ENCODE measurements at regions not wholly inside any gene's neighbourhood (a gene's known extent, or its start where the extent isn't known, plus 50 kb on each side); places are given as distances from the start of the nearest gene placed in this dataset.

DNA sequence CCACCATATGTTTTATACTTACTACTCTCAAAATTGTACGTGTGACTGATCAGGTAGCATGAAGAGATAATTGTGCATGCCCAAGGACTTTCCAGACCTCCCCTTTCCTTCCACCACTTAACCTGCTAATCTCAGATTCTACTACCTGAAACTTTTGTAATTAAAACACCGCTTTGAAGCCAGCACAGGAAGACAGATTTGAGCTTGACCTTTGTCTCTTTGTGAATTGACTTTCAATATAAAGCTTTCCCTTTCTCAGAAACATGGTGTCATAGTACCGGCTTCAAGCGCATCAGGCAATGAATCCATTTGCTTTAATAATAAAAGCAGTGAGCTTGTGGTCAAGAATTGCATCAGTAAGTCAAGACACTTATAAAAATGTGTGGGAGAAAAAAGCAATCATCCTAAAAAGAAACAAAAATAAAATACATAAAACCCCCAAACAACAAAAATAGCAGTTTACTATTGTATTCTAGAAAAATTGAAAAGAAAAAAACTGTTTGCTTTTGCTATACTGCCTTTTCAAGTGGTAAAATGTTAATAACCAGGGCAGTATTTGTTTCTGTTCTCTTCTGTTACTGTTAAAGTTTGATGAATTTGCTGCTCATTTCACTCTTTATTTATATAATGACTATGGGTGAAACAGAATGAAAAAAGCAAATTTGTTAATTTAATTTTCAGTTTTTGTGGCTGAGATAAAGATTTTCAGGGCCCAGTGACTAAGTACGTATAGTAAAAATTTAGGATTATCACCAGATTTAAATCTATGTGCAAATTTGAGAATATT is 2075.3 kb downstream of the PCDH9 start:
- TF ChIP-seq CTCF (conservative IDR thresholded peaks at IDR 0.05; ENCODE audit: low read depth in 2 of 2) (no peak), POLR2AphosphoS5 (IDR thresholded peaks at IDR 0.05; ENCODE audit: low read depth) (no peak), JUNB (IDR thresholded peaks at IDR 0.05; ENCODE audit: unreplicated experiment) (no peak), EZH2 (IDR thresholded peaks at IDR 0.05; ENCODE audit: low read depth, unreplicated experiment) (no peak), ZNF331 (CRISPR knock-in tag; IDR thresholded peaks at IDR 0.05; ENCODE audit: low read depth) (no peak), REST (IDR thresholded peaks at IDR 0.05; ENCODE audit: unreplicated experiment) (no peak), STAT1 (IDR thresholded peaks at IDR 0.05; ENCODE audit: unreplicated experiment) (no peak), ZNF114 (CRISPR knock-in tag; IDR thresholded peaks at IDR 0.05) (no peak), EZH2phosphoT487 (IDR thresholded peaks at IDR 0.05; ENCODE audit: unreplicated experiment) (no peak), CREB1 (CRISPR knock-in tag; IDR thresholded peaks at IDR 0.05; ENCODE audit: low read depth) (no peak), NANOG (IDR thresholded peaks at IDR 0.05; ENCODE audit: borderline replicate concordance) (no peak)
- TF ChIP-seq, protein P1, sequence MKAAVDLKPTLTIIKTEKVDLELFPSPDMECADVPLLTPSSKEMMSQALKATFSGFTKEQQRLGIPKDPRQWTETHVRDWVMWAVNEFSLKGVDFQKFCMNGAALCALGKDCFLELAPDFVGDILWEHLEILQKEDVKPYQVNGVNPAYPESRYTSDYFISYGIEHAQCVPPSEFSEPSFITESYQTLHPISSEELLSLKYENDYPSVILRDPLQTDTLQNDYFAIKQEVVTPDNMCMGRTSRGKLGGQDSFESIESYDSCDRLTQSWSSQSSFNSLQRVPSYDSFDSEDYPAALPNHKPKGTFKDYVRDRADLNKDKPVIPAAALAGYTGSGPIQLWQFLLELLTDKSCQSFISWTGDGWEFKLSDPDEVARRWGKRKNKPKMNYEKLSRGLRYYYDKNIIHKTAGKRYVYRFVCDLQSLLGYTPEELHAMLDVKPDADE (IDR thresholded peaks at IDR 0.05), result no peak
- TF ChIP-seq, protein P2, sequence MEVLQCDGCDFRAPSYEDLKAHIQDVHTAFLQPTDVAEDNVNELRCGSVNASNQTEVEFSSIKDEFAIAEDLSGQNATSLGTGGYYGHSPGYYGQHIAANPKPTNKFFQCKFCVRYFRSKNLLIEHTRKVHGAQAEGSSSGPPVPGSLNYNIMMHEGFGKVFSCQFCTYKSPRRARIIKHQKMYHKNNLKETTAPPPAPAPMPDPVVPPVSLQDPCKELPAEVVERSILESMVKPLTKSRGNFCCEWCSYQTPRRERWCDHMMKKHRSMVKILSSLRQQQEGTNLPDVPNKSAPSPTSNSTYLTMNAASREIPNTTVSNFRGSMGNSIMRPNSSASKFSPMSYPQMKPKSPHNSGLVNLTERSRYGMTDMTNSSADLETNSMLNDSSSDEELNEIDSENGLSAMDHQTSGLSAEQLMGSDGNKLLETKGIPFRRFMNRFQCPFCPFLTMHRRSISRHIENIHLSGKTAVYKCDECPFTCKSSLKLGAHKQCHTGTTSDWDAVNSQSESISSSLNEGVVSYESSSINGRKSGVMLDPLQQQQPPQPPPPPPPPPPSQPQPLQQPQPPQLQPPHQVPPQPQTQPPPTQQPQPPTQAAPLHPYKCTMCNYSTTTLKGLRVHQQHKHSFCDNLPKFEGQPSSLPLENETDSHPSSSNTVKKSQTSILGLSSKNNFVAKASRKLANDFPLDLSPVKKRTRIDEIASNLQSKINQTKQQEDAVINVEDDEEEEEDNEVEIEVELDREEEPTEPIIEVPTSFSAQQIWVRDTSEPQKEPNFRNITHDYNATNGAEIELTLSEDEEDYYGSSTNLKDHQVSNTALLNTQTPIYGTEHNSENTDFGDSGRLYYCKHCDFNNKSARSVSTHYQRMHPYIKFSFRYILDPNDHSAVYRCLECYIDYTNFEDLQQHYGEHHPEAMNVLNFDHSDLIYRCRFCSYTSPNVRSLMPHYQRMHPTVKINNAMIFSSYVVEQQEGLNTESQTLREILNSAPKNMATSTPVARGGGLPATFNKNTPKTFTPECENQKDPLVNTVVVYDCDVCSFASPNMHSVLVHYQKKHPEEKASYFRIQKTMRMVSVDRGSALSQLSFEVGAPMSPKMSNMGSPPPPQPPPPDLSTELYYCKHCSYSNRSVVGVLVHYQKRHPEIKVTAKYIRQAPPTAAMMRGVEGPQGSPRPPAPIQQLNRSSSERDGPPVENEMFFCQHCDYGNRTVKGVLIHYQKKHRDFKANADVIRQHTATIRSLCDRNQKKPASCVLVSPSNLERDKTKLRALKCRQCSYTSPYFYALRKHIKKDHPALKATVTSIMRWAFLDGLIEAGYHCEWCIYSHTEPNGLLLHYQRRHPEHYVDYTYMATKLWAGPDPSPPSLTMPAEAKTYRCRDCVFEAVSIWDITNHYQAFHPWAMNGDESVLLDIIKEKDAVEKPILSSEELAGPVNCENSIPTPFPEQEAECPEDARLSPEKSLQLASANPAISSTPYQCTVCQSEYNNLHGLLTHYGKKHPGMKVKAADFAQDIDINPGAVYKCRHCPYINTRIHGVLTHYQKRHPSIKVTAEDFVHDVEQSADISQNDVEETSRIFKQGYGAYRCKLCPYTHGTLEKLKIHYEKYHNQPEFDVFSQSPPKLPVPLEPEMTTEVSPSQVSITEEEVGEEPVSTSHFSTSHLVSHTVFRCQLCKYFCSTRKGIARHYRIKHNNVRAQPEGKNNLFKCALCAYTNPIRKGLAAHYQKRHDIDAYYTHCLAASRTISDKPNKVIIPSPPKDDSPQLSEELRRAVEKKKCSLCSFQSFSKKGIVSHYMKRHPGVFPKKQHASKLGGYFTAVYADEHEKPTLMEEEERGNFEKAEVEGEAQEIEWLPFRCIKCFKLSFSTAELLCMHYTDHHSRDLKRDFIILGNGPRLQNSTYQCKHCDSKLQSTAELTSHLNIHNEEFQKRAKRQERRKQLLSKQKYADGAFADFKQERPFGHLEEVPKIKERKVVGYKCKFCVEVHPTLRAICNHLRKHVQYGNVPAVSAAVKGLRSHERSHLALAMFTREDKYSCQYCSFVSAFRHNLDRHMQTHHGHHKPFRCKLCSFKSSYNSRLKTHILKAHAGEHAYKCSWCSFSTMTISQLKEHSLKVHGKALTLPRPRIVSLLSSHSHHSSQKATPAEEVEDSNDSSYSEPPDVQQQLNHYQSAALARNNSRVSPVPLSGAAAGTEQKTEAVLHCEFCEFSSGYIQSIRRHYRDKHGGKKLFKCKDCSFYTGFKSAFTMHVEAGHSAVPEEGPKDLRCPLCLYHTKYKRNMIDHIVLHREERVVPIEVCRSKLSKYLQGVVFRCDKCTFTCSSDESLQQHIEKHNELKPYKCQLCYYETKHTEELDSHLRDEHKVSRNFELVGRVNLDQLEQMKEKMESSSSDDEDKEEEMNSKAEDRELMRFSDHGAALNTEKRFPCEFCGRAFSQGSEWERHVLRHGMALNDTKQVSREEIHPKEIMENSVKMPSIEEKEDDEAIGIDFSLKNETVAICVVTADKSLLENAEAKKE (CRISPR knock-in tag; IDR thresholded peaks at IDR 0.05), result no peak

All from GM23338 (cell line).